HL-60/S4 treated with retinoic acid at 250 ng/mL for 4 days and 3 days (cell line): ENCODE measurements at regions not wholly inside any gene's neighbourhood (a gene's known extent, or its start where the extent isn't known, plus 50 kb on each side); places are given as distances from the start of the nearest gene placed in this dataset.

Experiments
- in situ Hi-C: fragments of 300-500 bp; cut with MboI; formaldehyde crosslinking; loops from 2 replicates; pipeline ENCODE4 v1.7.0; 2022; ENCODE audit warnings: low sequenced_read_pairs

DNA sequence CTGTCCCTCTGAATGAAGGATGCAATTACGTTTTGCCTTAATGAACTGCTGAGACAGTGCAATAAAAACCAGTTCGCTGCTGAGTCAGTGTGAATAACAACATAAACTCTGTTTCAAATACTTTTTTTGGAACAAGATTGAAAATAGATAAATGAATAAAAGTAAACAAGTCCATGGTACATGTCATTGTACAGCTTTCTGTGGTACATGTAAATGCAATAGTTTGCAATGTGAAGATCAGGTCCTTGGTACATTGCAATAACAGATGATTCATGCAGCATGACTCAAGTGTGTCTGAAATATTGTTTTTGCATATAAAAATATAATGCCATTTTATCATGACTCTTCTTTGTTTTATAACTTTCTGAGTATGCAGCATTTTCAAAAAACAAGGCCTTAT lies 193.4 kb upstream of the PACRGL start:
- in situ Hi-C loops: no loop called here

- in situ Hi-C loops: no loop called here
These were observed 190.9 kb upstream of the PACRGL start for GRCh38 chr4:20509315-20509714.

DNA sequence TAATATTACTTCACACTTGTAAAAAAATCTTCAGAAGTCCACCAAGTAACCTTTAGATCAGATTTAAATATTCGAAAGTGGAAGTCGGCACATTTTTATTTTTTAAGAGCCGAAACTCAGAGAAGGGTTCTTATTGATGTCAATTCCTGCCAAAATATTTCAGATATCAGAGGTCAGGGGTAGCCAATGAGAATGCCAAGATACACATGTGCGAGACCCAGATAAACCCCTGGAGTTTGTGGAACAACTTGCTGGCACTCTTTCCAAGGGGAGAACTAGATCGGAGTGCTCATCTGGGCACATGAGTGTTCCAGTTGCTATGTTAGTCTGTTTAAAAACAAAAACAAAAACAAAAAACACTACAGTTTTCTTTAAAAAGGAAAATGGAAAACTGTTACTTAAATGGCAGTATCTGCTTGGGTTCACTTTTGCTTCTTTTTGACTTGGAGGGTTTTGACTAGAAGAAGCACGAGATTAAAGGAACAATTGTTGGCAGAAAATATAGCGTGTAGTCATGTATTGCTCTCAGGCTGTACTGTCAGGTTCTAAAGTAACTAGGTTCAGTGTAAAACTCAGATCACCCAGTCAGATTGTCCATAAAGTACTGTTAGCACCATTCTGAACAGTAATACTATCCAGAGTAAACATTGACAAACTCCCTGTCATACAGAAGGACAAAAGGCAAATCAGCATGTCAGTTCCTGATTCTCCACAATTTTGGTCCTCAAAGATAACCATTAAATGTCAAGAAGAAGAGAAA lies 188.0 kb upstream of the PACRGL start:
- in situ Hi-C loops: no loop called here

GRCh38 chr4:20512985-20513384 lies 187.3 kb upstream of the PACRGL start:
- in situ Hi-C loops: no loop called here

- in situ Hi-C loops: no loop called here
These were observed 179.4 kb upstream of the PACRGL start for GRCh38 chr4:20520901-20521300.

- in situ Hi-C loops: no loop called here
These were observed 171.8 kb upstream of the PACRGL start for GRCh38 chr4:20528508-20528907.

- in situ Hi-C loops: no loop called here
These were observed 170.6 kb upstream of the PACRGL start for GRCh38 chr4:20529691-20530090.

DNA sequence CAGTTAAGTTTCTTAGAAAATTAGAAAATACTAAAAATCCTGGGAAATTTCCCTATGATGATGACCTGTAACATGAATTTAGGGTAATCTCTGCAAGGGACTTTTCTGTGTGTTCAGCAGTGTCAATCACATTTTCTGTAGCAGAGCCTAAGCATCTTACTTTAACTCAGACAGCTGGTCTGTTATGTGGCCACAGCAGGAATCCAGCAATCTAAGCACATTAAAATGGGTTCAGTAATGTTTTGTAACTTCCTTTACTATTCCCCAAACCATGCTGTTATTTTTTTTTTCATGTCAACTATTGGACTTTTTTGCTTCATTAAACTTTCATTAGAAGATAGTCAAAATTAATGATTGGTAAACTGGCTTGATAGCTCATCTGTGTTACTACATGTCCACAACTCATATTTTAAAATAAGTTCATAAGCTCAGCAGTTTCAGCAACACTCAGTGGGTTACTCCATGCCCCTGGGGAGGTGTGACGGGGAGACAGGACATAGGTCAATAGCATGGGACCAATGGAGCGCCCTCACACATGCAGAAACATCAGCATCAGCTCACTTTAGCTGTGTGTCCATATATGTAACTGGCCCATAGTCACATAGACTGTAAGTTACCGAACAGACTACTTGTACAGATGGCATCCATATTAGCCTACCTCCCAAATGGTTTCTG lies 168.0 kb upstream of the PACRGL start:
- in situ Hi-C loops: no loop called here

GRCh38 chr4:20532871-20533870 lies 167.1 kb upstream of the PACRGL start:
- in situ Hi-C loops: no loop called here

DNA sequence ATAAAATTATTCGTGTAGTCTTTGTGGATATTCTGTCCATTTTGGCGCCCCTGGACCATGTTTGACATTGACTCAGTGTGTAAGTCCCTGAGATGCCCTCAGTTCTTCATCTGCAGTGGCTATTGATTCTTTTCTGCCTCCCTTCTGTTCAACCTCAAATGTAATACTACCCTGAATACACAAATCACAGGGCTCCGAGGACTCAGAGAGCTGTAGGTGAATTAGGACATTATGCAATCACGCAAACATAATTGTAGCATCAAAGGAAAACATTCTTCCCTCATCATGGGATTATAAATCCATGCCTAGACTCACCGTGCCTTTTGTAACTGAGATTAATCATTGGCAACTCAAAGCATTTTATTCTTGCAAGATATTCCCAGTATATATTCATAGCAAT lies 161.4 kb upstream of the PACRGL start:
- in situ Hi-C loops: no loop called here

- in situ Hi-C loops: no loop called here
These were observed 157.1 kb upstream of the PACRGL start for GRCh38 chr4:20543131-20543530.

- in situ Hi-C loops: no loop called here
These were observed 155.6 kb upstream of the PACRGL start for GRCh38 chr4:20544645-20545044.

- in situ Hi-C loops: no loop called here
These were observed 148.3 kb upstream of the PACRGL start for GRCh38 chr4:20552004-20552403.

DNA sequence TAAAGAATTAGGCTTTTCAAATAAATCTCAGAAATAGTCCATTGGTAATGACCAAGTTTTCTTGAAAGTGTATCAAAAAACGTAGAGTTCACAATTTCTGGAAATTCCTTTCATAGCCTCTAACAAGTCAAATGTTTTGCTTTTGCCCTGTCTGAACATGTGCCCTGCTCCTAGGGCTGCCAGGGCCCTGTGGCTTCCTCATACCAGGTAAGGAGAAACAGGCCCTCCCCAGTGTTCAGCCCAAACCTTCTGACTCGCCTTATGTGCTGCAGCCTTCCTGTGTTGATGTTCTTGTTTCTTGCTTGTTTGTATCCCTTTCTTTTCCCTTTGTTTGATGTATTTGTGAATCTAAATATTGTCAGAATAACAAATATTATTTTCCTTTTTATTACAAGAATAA lies 146.1 kb upstream of the PACRGL start:
- in situ Hi-C loops: no loop called here

DNA sequence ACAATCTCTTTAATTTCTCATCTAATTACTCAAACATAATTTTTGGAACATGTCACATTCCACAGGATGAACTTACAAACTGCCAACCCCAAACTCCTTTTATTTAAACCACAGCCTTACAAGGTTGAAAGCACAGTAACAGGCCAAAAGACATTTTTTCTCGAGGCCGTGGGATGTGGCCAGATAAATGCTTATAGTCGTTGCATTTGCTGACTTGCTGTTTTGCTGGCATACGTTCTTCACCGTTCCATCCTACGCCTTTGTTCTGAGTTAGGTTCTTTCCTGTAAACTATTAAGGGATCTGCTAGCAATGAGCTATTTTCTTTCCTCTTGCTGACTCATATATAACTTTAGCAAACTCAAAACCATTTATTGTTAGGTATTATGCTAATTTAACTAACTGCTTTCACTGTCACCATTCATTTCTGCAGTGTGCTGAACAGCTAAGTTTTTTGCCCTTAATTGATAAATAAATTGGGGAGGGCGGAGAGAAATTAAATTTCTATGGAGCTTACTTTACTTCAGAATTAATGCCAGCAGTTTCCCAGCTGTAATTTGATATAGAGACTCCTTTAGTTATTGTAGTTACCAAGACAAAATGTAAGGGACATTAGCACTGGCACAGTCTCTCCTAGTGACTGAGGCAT lies 135.1 kb upstream of the PACRGL start:
- in situ Hi-C loops: no loop called here

- in situ Hi-C loops: no loop called here
These were observed 129.1 kb upstream of the PACRGL start for GRCh38 chr4:20570981-20571715.

- in situ Hi-C loops: no loop called here
These were observed 127.3 kb upstream of the PACRGL start for GRCh38 chr4:20572976-20573375.

DNA sequence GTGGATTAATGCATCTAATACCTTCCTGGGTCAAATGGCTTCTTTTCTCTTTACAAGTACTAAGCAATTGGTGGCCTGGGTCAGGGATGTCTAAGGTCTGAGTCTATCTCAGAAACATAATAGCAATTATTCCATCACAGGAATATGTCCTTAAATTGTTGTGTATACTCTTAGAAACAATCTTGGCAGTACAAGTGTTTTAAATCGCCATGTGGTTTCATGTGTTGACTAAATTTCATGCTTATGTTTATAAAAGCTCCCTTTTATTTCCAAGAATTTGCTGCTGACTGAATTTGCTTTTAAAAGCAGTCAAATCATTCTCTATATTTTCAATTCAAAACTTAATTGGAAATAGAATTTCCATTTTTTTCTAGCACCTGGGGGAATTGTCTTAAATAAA lies 125.3 kb upstream of the PACRGL start:
- in situ Hi-C loops: no loop called here

DNA sequence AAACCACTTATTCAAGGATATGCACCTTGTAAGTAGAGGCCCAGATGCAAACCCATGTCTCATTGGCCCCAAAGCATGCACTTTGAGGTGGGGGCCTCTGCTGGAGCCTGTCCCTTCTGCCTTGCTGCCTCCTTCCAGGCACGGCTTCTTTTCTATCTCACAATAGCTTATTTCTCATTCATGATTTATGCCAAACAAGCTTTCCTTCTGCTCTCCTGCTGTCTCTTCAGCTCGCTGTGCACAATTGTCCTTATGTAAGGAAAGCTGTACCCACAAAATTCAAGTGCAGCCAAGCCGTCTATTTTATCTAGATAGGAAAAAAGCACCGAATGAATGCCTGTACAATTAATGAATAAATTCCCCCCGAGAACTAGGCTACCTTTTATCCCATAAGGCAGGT lies 124.8 kb upstream of the PACRGL start:
- in situ Hi-C loops: no loop called here

GRCh38 chr4:20576861-20577260 lies 123.4 kb upstream of the PACRGL start:
- in situ Hi-C loops: no loop called here
